ENCODE measurements at regions not wholly inside any gene's neighbourhood (a gene's known extent, or its start where the extent isn't known, plus 50 kb on each side); places are given as distances from the start of the nearest gene placed in this dataset.

- TF ChIP-seq ZNF552 (CRISPR knock-in tag; IDR thresholded peaks at IDR 0.05; ENCODE audit: borderline replicate concordance) (no peak), SRSF1 (optimal IDR thresholded peaks at IDR 0.05; ENCODE audit: low read depth, low read length) (no peak), POLR2G (IDR thresholded peaks at IDR 0.05; ENCODE audit: low read depth, low read length) (no peak), POLR2A (IDR thresholded peaks at IDR 0.05; ENCODE audit: insufficient read depth in 1 of 2, low read depth in 2 of 2, low read length in 2 of 2) (no peak), ZNF674 (CRISPR knock-in tag; IDR thresholded peaks at IDR 0.05; ENCODE audit: low read depth) (no peak), ZNF816 (CRISPR knock-in tag; IDR thresholded peaks at IDR 0.05; ENCODE audit: borderline replicate concordance) (no peak), LCORL (IDR thresholded peaks at IDR 0.05) (no peak), LCORL (CRISPR knock-in tag; IDR thresholded peaks at IDR 0.05) (no peak)
These were observed 512.7 kb downstream of the PREX1 start for GRCh38 chr20:48314925-48315592.
